OCI-LY7 (cell line): ENCODE measurements at regions not wholly inside any gene's neighbourhood (a gene's known extent, or its start where the extent isn't known, plus 50 kb on each side); places are given as distances from the start of the nearest gene placed in this dataset.

Source experiments
- BruUV-seq: library from RNA; stranded (reverse); fragments of 400-500 nt; replicated peaks from 2 replicates; lab custom pipeline; 2021; lab: Mats Ljungman, UMichigan
- CTCF ChIA-PET: fragments of 300-600 bp; sonication (Branson Sonifier 250); formaldehyde crosslinking; loops from one replicate; lab custom pipeline; 2022; ENCODE audit warnings: antibody characterized with exemption; ENCODE audit not compliant: unreplicated experiment; lab: Charles Lee
- POLR2A ChIA-PET: fragments of 300-600 bp; sonication (Branson Sonifier 250); formaldehyde crosslinking; loops from one replicate; lab custom pipeline; 2022; ENCODE audit warnings: antibody characterized with exemption; lab: Charles Lee
- DNase-seq: peaks from one replicate; pipeline ENCODE4 v3.0.0-alpha.2; 2015; ENCODE audit warnings: low spot score
- H2AFZ ChIP-seq: fragments of 200-600 bp; sonication (generic), shearing (Covaris generic); 2 replicates; pipeline ENCODE4 v1.6.1; 2014; ENCODE audit warnings: mild to moderate bottlenecking, antibody characterized with exemption, low read length, moderate library complexity
- H3K27ac ChIP-seq: fragments of 200-600 bp; sonication (generic); 2 replicates; pipeline ENCODE4 v1.5.1; 2014; ENCODE audit warnings: mixed run types, low read depth, mild to moderate bottlenecking, moderate library complexity, low read length, inconsistent platforms; ENCODE audit not compliant: poor library complexity, severe bottlenecking
- H3K36me3 ChIP-seq: fragments of 200-600 bp; sonication (generic); 2 replicates; pipeline ENCODE4 v1.6.1; 2014; ENCODE audit warnings: mild to moderate bottlenecking, antibody characterized with exemption, low read length, moderate library complexity, mixed read lengths; ENCODE audit not compliant: insufficient read depth
- H3K4me1 ChIP-seq: fragments of 200-600 bp; sonication (generic); 2 replicates; pipeline ENCODE4 v1.5.1; 2014; ENCODE audit warnings: mild to moderate bottlenecking, low read length; ENCODE audit not compliant: insufficient read depth, poor library complexity, severe bottlenecking
- H3K4me2 ChIP-seq: fragments of 200-600 bp; sonication (generic); 2 replicates; pipeline ENCODE4 v1.6.1; 2014; ENCODE audit warnings: mild to moderate bottlenecking, low read length
- H3K4me3 ChIP-seq: fragments of 200-600 bp; sonication (generic); 2 replicates; pipeline ENCODE4 v1.5.1; 2014; ENCODE audit warnings: mild to moderate bottlenecking, low read depth, low read length; ENCODE audit not compliant: poor library complexity, severe bottlenecking
- H3K79me2 ChIP-seq: fragments of 200-600 bp; sonication (generic); 2 replicates; pipeline ENCODE4 v1.6.1; 2016; ENCODE audit warnings: low read depth, mild to moderate bottlenecking, low read length, moderate library complexity, mixed read lengths; ENCODE audit not compliant: insufficient read depth
- H3K9me2 ChIP-seq: fragments of 200-600 bp; sonication (generic); 2 replicates; pipeline ENCODE4 v1.6.1; 2016; ENCODE audit warnings: mild to moderate bottlenecking, low read length, mixed read lengths; ENCODE audit not compliant: insufficient read depth
- H3K9me3 ChIP-seq: fragments of 200-600 bp; sonication (generic); 2 replicates; pipeline ENCODE4 v1.6.1; 2014; ENCODE audit warnings: mild to moderate bottlenecking, mixed run types, low read length, mixed read lengths
- H4K20me1 ChIP-seq: fragments of 200-600 bp; sonication (generic); 2 replicates; pipeline ENCODE4 v1.6.1; 2014; ENCODE audit warnings: mild to moderate bottlenecking, antibody characterized with exemption, low read length, moderate library complexity, mixed read lengths; ENCODE audit not compliant: insufficient read depth
- CTCF ChIP-seq: fragments of 200-600 bp; sonication (generic); conservative IDR thresholded peaks from 2 replicates; pipeline ENCODE4 v1.5.1; 2014; ENCODE audit warnings: mild to moderate bottlenecking, antibody characterized with exemption, low read length, moderate library complexity, mixed read lengths
- EZH2phosphoT487 ChIP-seq: fragments of 200-600 bp; sonication (generic); IDR thresholded peaks from 2 replicates; pipeline ENCODE4 v1.6.1; 2018; ENCODE audit warnings: low read depth, borderline replicate concordance, mild to moderate bottlenecking, mixed run types, antibody characterized with exemption, low read length, moderate library complexity, mixed read lengths
- intact Hi-C: fragments of 100-400 bp; cut with micrococcal nuclease; formaldehyde crosslinking; loops from one replicate; pipeline ENCODE4 v1.10.0; 2022; ENCODE audit not compliant: unreplicated experiment

GRCh38 chr1:68378296-68379084 is 71.3 kb downstream of the RPE65 start:
- H3K4me1 ChIP-seq = no peaks in the 10 kb centered on the region
- no TSS peak for BruUV-seq
- TF ChIP-seq CTCF (no peak), EZH2phosphoT487 (no peak)
- H4K20me1 ChIP-seq = no peaks in the 10 kb centered on the region
- no peaks in the 10 kb centered on the region for H3K9me2 ChIP-seq
- ChIA-PET POLR2A (interaction anchor here (0.5 to 1.3 kb wide), 4 partner anchors 14 to 41 kb away, joined by 3 read pairs; no protein-coding TSS in a partner anchor), CTCF (no interaction called here)
- no peaks in the 10 kb centered on the region for H3K36me3 ChIP-seq
- no peaks in the 10 kb centered on the region for H3K79me2 ChIP-seq
- H3K4me2 ChIP-seq = no peak overlapping the region
- H3K27ac ChIP-seq = no peak overlapping the region
- H2AFZ ChIP-seq = no peak overlapping the region
- H3K9me3 ChIP-seq = no peaks in the 10 kb centered on the region
- no peak overlapping the region for H3K4me3 ChIP-seq
- intact Hi-C loops = no loop called here
- no peak for DNase-seq

- H3K36me3 ChIP-seq = no peaks in the 10 kb centered on the region
- H3K79me2 ChIP-seq = no peaks in the 10 kb centered on the region
- no peaks in the 10 kb centered on the region for H3K9me3 ChIP-seq
- ChIA-PET POLR2A (interaction anchor here (0.7 to 1.1 kb wide), 2 partner anchors 609 to 1643 kb away, joined by 3 read pairs; no protein-coding TSS in a partner anchor), CTCF (no interaction called here)
- no peaks in the 10 kb centered on the region for H3K9me2 ChIP-seq
- H3K4me1 ChIP-seq = no peaks in the 10 kb centered on the region
- TF ChIP-seq EZH2phosphoT487 (no peak), CTCF (no peak)
- no peak overlapping the region for H3K27ac ChIP-seq
- no TSS peak for BruUV-seq
- no peak overlapping the region for H2AFZ ChIP-seq
- intact Hi-C loops = no loop called here
- DNase-seq = no peak
- H3K4me2 ChIP-seq = no peak overlapping the region
- H3K4me3 ChIP-seq = no peak overlapping the region
- H4K20me1 ChIP-seq = no peaks in the 10 kb centered on the region
Observed at GRCh38 chr1:68377098-68377497, 72.7 kb downstream of the RPE65 start.

- Histone ChIP-seq H3K9me2 (no peaks in the 10 kb centered on the region), H3K36me3 (no peaks in the 10 kb centered on the region), H3K27ac (no peak overlapping the region), H3K79me2 (no peaks in the 10 kb centered on the region), H2AFZ (no peak overlapping the region), H4K20me1 (no peaks in the 10 kb centered on the region), H3K9me3 (no peaks in the 10 kb centered on the region), H3K4me2 (no peak overlapping the region), H3K4me1 (no peaks in the 10 kb centered on the region), H3K4me3 (no peak overlapping the region)
- DNase-seq = no peak
- intact Hi-C loops = no loop called here
- POLR2A ChIA-PET = interaction anchor here (1.1 kb wide), 1 partner anchor 608 kb away, joined by 3 read pairs; no protein-coding TSS in a partner anchor
- no peak for TF ChIP-seq CTCF
- no peak for TF ChIP-seq EZH2phosphoT487
- CTCF ChIA-PET = no interaction called here
- BruUV-seq = no TSS peak
Observed at GRCh38 chr1:68376441-68376840, 73.3 kb downstream of the RPE65 start.
